ENCODE measurements at regions not wholly inside any gene's neighbourhood (a gene's known extent, or its start where the extent isn't known, plus 50 kb on each side); places are given as distances from the start of the nearest gene placed in this dataset.

- TF ChIP-seq ZNF157 (tag by site-specific recombination; IDR thresholded peaks at IDR 0.05) (no peak), CTCF (tag by site-specific recombination; IDR thresholded peaks at IDR 0.05) (no peak), BCL11A (tag by site-specific recombination; IDR thresholded peaks at IDR 0.05; ENCODE audit: low read depth) (no peak)
These were observed 90.7 kb upstream of the ARHGAP5 start for GRCh38 chr14:31986405-31986804.

All from HEK293 (cell line).